OCI-LY3 (cell line): ENCODE measurements at regions not wholly inside any gene's neighbourhood (a gene's known extent, or its start where the extent isn't known, plus 50 kb on each side); places are given as distances from the start of the nearest gene placed in this dataset.

Source experiments
- H2AFZ ChIP-seq: fragments of 200-600, 300-600 bp; shearing (Covaris generic); 2 replicates; pipeline ENCODE4 v1.6.0; 2014; ENCODE audit warnings: antibody characterized with exemption, low read depth, low read length
- H3K27ac ChIP-seq: fragments of 200-600, 300-600 bp; sonication (generic); 2 replicates; pipeline ENCODE4 v1.5.1; 2014; ENCODE audit warnings: mild to moderate bottlenecking, low read length, moderate library complexity, mixed read lengths
- H3K27me3 ChIP-seq: fragments of 200-600, 300-600 bp; sonication (generic); 2 replicates; pipeline ENCODE4 v1.6.1; 2014; ENCODE audit warnings: low read depth, low read length, mixed read lengths
- H3K36me3 ChIP-seq: fragments of 200-600, 300-600 bp; sonication (generic); replicated peaks from 2 replicates; pipeline ENCODE3; 2014; ENCODE audit warnings: low read depth, low read length, mixed read lengths
- H3K4me1 ChIP-seq: fragments of 300-600, 200-600 bp; sonication (generic); 2 replicates; pipeline ENCODE4 v1.6.1; 2014; ENCODE audit warnings: low read length, mixed read lengths
- H3K4me2 ChIP-seq: fragments of 200-600, 300-600 bp; sonication (generic); 2 replicates; pipeline ENCODE4 v1.6.1; 2014; ENCODE audit warnings: low read length, mixed read lengths
- H3K4me3 ChIP-seq: fragments of 300-600, 200-600 bp; sonication (generic); 2 replicates; pipeline ENCODE4 v1.5.1; 2014; ENCODE audit warnings: antibody characterized with exemption, mild to moderate bottlenecking, low read length, moderate library complexity
- H3K79me2 ChIP-seq: fragments of 300-600, 200-600 bp; shearing (Covaris generic); 2 replicates; pipeline ENCODE4 v1.6.1; 2014; ENCODE audit warnings: mild to moderate bottlenecking, low read length, mixed read lengths
- H3K9ac ChIP-seq: fragments of 300-600, 200-600 bp; shearing (Covaris generic); 2 replicates; pipeline ENCODE4 v1.6.0; 2014; ENCODE audit warnings: mild to moderate bottlenecking, low read length, moderate library complexity
- H3K9me3 ChIP-seq: fragments of 200-600, 300-600 bp; shearing (Covaris generic); 2 replicates; pipeline ENCODE4 v1.6.1; 2014; ENCODE audit warnings: low read length, mixed read lengths; ENCODE audit not compliant: insufficient read depth
- H4K20me1 ChIP-seq: fragments of 200-600, 300-600 bp; sonication (generic); 2 replicates; pipeline ENCODE4 v1.6.1; 2016; ENCODE audit warnings: low read length, mixed read lengths; ENCODE audit not compliant: insufficient read depth
- CTCF ChIP-seq: fragments of 200-600, 300-600 bp; sonication (generic); IDR thresholded peaks from 2 replicates; pipeline ENCODE4 v1.5.1; 2014; ENCODE audit warnings: antibody characterized with exemption, low read length, low read depth
- EZH2phosphoT487 ChIP-seq: fragments of 200-600 bp; shearing (Covaris generic); IDR thresholded peaks from 2 replicates; pipeline ENCODE4 v1.6.1; 2018; ENCODE audit warnings: antibody characterized with exemption, mixed run types, low read depth

- TF ChIP-seq EZH2phosphoT487 (no peak), CTCF (no peak)
- no peak overlapping the region for H3K27ac ChIP-seq
Measured at GRCh38 chr6:82775361-82775760, 290.3 kb downstream of the UBE3D start.

DNA sequence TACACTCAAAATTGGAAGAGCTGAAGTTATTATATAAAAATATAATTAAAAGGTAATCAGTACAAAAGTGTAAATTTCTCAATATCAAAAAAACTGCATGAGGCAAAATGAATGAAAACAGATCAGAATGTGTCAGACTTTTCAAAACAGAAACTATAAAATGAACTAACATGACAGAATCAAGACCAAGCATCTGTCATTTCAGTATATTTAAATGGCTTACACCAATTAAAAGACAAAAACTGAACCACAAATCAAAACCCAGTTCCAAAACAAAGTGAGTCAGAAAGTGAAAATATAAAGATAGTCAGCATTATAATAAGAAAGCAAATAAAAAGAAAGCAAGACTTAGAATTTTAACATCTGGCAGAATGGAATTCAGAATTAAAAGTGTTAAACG lies 289.7 kb downstream of the UBE3D start:
- no peaks in the 10 kb centered on the region for H4K20me1 ChIP-seq
- no peaks in the 10 kb centered on the region for H3K9me3 ChIP-seq
- no peak overlapping the region for H2AFZ ChIP-seq
- H3K27me3 ChIP-seq, result no peaks in the 10 kb centered on the region
- H3K36me3 ChIP-seq, result no peaks in the 10 kb centered on the region
- H3K27ac ChIP-seq, result no peak overlapping the region
- no peaks in the 10 kb centered on the region for H3K79me2 ChIP-seq
- H3K4me1 ChIP-seq, result no peaks in the 10 kb centered on the region
- no peak overlapping the region for H3K4me2 ChIP-seq
- H3K9ac ChIP-seq, result no peak overlapping the region
- H3K4me3 ChIP-seq, result no peak overlapping the region
- TF ChIP-seq CTCF (no peak), EZH2phosphoT487 (no peak)

More at GRCh38 chr6:82775361-82775760, 290.3 kb downstream of the UBE3D start:
- H3K9me3 ChIP-seq, result no peaks in the 10 kb centered on the region
- no peaks in the 10 kb centered on the region for H3K27me3 ChIP-seq
- no peak overlapping the region for H2AFZ ChIP-seq
- no peak overlapping the region for H3K4me3 ChIP-seq
- H4K20me1 ChIP-seq, result no peaks in the 10 kb centered on the region
- H3K36me3 ChIP-seq, result no peaks in the 10 kb centered on the region
- no peaks in the 10 kb centered on the region for H3K79me2 ChIP-seq
- no peak overlapping the region for H3K9ac ChIP-seq
- no peaks in the 10 kb centered on the region for H3K4me1 ChIP-seq
- H3K4me2 ChIP-seq, result no peak overlapping the region

GRCh38 chr6:82779041-82779440 lies 286.6 kb downstream of the UBE3D start:
- Histone ChIP-seq H3K4me3 (no peak overlapping the region), H2AFZ (no peak overlapping the region), H4K20me1 (no peaks in the 10 kb centered on the region), H3K9ac (no peak overlapping the region), H3K79me2 (no peaks in the 10 kb centered on the region), H3K9me3 (no peaks in the 10 kb centered on the region), H3K36me3 (no peaks in the 10 kb centered on the region), H3K4me1 (no peaks in the 10 kb centered on the region), H3K4me2 (no peak overlapping the region), H3K27me3 (no peaks in the 10 kb centered on the region), H3K27ac (no peak overlapping the region)
- TF ChIP-seq CTCF (no peak), EZH2phosphoT487 (no peak)

- Histone ChIP-seq H3K27ac (no peak overlapping the region), H3K36me3 (no peaks in the 10 kb centered on the region), H3K9me3 (no peaks in the 10 kb centered on the region), H2AFZ (no peak overlapping the region), H4K20me1 (no peaks in the 10 kb centered on the region), H3K4me2 (no peak overlapping the region), H3K27me3 (no peaks in the 10 kb centered on the region), H3K79me2 (no peaks in the 10 kb centered on the region), H3K9ac (no peak overlapping the region), H3K4me1 (no peaks in the 10 kb centered on the region), H3K4me3 (no peak overlapping the region)
- TF ChIP-seq CTCF, result no peak
- no peak for TF ChIP-seq EZH2phosphoT487
Measured at GRCh38 chr6:82780334-82780733, 285.3 kb downstream of the UBE3D start.
